HEK293 (cell line): ENCODE measurements at regions not wholly inside any gene's neighbourhood (a gene's known extent, or its start where the extent isn't known, plus 50 kb on each side); places are given as distances from the start of the nearest gene placed in this dataset.
"Not testable (repeated sequence)": the region's sequence is repeated elsewhere in the genome, so short reads cannot be mapped to it uniquely, and the experiment has no call there.

Experiments used
- CTCF ChIA-PET: fragments of 350-600 bp; formaldehyde crosslinking; extraction: SDS; loops from one replicate; lab custom pipeline; 2021; ENCODE audit warnings: antibody characterized with exemption; lab: Yijun Ruan, JAX
- POLR2A ChIA-PET: fragments of 300-600 bp; formaldehyde crosslinking; extraction: SDS; loops from one replicate; lab custom pipeline; 2020; ENCODE audit warnings: antibody characterized with exemption, inconsistent platforms; lab: Yijun Ruan, JAX
- H3K27ac ChIP-seq: fragments of 200-500 bp; sonication (Bioruptor generic); 2 replicates; pipeline ENCODE4 v1.5.1; 2014; ENCODE audit warnings: low read depth, low read length, control low read depth, inconsistent platforms; ENCODE audit errors: extremely low read depth
- H3K36me3 ChIP-seq, 2 experiments: fragments of 200-500 bp in 1 of 2; sonication (Bioruptor generic) in 1 of 2; 1 replicate in 1 of 2; 2 replicates in 1 of 2; pipeline ENCODE4 v1.5.1; 2014 to 2017; ENCODE audit warnings: inconsistent platforms in 2 of 2, low read length in 2 of 2; ENCODE audit not compliant: control insufficient read depth in 2 of 2, insufficient read depth in 1 of 2
- H3K4me1 ChIP-seq: fragments of 200-500 bp; sonication (Bioruptor generic); 2 replicates; pipeline ENCODE4 v1.5.1; 2014; ENCODE audit warnings: mild to moderate bottlenecking, low read length, inconsistent platforms; ENCODE audit not compliant: control insufficient read depth, insufficient read depth
- H3K4me3 ChIP-seq: 2 replicates; pipeline ENCODE4 v1.5.1; 2011; ENCODE audit warnings: low read depth, mild to moderate bottlenecking, control low read depth, low read length, moderate library complexity
- H3K9me3 ChIP-seq: fragments of 200-500 bp; sonication (Bioruptor generic); 2 replicates; pipeline ENCODE4 v1.5.1; 2014; ENCODE audit warnings: low read depth, low read length, inconsistent platforms; ENCODE audit not compliant: control insufficient read depth, insufficient read depth
- GLI2 ChIP-seq: fragments of 450-650 bp; formaldehyde crosslinking; IDR thresholded peaks from 2 replicates; pipeline ENCODE4; 2017; ENCODE audit warnings: missing biosample characterization, missing genetic modification characterization, low read depth, borderline replicate concordance
- PRDM1 ChIP-seq: fragments of 450-650 bp; formaldehyde crosslinking; IDR thresholded peaks from 2 replicates; pipeline ENCODE4; 2016; ENCODE audit warnings: missing biosample characterization, missing genetic modification characterization
- YY2 ChIP-seq: fragments of 450-650 bp; formaldehyde crosslinking; IDR thresholded peaks from 2 replicates; pipeline ENCODE4 v1.5.1; 2016; ENCODE audit warnings: missing biosample characterization, missing genetic modification characterization
- ZNF202 ChIP-seq: fragments of 450-650 bp; formaldehyde crosslinking; IDR thresholded peaks from 2 replicates; pipeline ENCODE4 v1.5.1; 2016; ENCODE audit warnings: missing biosample characterization, missing genetic modification characterization, borderline replicate concordance
- ZNF529 ChIP-seq: fragments of 450-650 bp; formaldehyde crosslinking; IDR thresholded peaks from 2 replicates; pipeline ENCODE4 v1.5.1; 2017; ENCODE audit warnings: missing genetic modification characterization, missing biosample characterization; ENCODE audit not compliant: insufficient replicate concordance
- ZNF610 ChIP-seq: fragments of 450-650 bp; formaldehyde crosslinking; IDR thresholded peaks from 2 replicates; pipeline ENCODE4 v1.5.1; 2016; ENCODE audit warnings: missing biosample characterization, missing genetic modification characterization, borderline replicate concordance
- ZNF701 ChIP-seq: fragments of 450-650 bp; formaldehyde crosslinking; IDR thresholded peaks from 2 replicates; pipeline ENCODE4 v1.5.1; 2016; ENCODE audit warnings: missing biosample characterization, missing genetic modification characterization
- ZNF837 ChIP-seq: fragments of 450-650 bp; formaldehyde crosslinking; IDR thresholded peaks from 2 replicates; pipeline ENCODE4 v1.5.1; 2016; ENCODE audit warnings: missing biosample characterization, missing genetic modification characterization
- TF ChIP-seq, protein P1 (sequence below): fragments of 450-650 bp; formaldehyde crosslinking; IDR thresholded peaks from 2 replicates; pipeline ENCODE4 v1.5.1; 2016; ENCODE audit warnings: missing biosample characterization, missing genetic modification characterization
- TF ChIP-seq, protein P2 (sequence below): fragments of 450-650 bp; formaldehyde crosslinking; IDR thresholded peaks from 2 replicates; pipeline ENCODE4 v1.5.1; 2016; ENCODE audit warnings: missing biosample characterization, missing genetic modification characterization
- TF ChIP-seq, protein P3 (sequence below): fragments of 450-650 bp; IDR thresholded peaks from 2 replicates; pipeline ENCODE4 v1.5.1; 2018; ENCODE audit warnings: missing biosample characterization, mild to moderate bottlenecking, missing genetic modification characterization
- TF ChIP-seq, protein P4 (sequence below): IDR thresholded peaks from 2 replicates; pipeline ENCODE4 v1.6.1; 2011; ENCODE audit warnings: mild to moderate bottlenecking, low read depth, low read length, borderline replicate concordance
- TF ChIP-seq, protein P5 (sequence below): fragments of 450-650 bp; formaldehyde crosslinking; conservative IDR thresholded peaks from 2 replicates; pipeline ENCODE4 v1.5.1; 2016; ENCODE audit warnings: low read depth, missing biosample characterization, missing genetic modification characterization
- TF ChIP-seq, protein P6 (sequence below): fragments of 450-650 bp; formaldehyde crosslinking; IDR thresholded peaks from 2 replicates; pipeline ENCODE4; 2016; ENCODE audit warnings: missing biosample characterization, missing genetic modification characterization

DNA sequence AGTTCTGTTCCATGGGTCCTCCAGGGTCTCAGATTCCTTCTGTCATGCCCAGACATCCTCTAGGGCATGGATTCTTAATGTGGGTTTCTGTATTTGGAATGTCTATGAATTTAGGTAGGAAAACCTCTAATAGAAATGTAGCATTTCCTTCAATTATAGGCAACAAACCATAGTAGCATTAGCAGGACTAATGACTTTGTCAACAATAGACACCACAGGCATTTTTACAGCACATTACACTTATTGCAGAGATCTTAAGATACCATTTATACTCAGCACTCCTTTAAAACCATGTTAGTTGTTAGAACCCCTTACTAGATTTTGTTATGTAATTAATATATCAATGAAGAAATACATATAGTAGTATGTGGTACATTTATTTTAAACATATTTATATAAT is 77.8 kb upstream of the TBC1D5 start:
- H3K27ac ChIP-seq = no peak overlapping the region
- no peak overlapping the region for H3K4me3 ChIP-seq
- H3K9me3 ChIP-seq = no peaks in the 10 kb centered on the region
- POLR2A ChIA-PET = no interaction called here
- TF ChIP-seq, protein P1, sequence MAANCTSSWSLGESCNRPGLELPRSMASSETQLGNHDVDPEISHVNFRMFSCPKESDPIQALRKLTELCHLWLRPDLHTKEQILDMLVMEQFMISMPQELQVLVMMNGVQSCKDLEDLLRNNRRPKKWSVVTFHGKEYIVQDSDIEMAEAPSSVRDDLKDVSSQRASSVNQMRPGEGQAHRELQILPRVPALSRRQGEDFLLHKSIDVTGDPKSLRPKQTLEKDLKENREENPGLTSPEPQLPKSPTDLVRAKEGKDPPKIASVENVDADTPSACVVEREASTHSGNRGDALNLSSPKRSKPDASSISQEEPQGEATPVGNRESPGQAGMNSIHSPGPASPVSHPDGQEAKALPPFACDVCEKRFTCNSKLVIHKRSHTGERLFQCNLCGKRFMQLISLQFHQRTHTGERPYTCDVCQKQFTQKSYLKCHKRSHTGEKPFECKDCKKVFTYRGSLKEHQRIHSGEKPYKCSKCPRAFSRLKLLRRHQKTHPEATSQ (tag by site-specific recombination) = no peak
- TF ChIP-seq YY2 (tag by site-specific recombination) (no peak), ZNF529 (tag by site-specific recombination) (no peak), ZNF701 (tag by site-specific recombination) (no peak), PRDM1 (tag by site-specific recombination) (no peak), GLI2 (tag by site-specific recombination) (no peak), ZNF837 (tag by site-specific recombination) (no peak), ZNF202 (no peak), ZNF610 (no peak)
- TF ChIP-seq, protein P2, sequence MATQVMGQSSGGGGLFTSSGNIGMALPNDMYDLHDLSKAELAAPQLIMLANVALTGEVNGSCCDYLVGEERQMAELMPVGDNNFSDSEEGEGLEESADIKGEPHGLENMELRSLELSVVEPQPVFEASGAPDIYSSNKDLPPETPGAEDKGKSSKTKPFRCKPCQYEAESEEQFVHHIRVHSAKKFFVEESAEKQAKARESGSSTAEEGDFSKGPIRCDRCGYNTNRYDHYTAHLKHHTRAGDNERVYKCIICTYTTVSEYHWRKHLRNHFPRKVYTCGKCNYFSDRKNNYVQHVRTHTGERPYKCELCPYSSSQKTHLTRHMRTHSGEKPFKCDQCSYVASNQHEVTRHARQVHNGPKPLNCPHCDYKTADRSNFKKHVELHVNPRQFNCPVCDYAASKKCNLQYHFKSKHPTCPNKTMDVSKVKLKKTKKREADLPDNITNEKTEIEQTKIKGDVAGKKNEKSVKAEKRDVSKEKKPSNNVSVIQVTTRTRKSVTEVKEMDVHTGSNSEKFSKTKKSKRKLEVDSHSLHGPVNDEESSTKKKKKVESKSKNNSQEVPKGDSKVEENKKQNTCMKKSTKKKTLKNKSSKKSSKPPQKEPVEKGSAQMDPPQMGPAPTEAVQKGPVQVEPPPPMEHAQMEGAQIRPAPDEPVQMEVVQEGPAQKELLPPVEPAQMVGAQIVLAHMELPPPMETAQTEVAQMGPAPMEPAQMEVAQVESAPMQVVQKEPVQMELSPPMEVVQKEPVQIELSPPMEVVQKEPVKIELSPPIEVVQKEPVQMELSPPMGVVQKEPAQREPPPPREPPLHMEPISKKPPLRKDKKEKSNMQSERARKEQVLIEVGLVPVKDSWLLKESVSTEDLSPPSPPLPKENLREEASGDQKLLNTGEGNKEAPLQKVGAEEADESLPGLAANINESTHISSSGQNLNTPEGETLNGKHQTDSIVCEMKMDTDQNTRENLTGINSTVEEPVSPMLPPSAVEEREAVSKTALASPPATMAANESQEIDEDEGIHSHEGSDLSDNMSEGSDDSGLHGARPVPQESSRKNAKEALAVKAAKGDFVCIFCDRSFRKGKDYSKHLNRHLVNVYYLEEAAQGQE = no peak
- TF ChIP-seq, protein P3, sequence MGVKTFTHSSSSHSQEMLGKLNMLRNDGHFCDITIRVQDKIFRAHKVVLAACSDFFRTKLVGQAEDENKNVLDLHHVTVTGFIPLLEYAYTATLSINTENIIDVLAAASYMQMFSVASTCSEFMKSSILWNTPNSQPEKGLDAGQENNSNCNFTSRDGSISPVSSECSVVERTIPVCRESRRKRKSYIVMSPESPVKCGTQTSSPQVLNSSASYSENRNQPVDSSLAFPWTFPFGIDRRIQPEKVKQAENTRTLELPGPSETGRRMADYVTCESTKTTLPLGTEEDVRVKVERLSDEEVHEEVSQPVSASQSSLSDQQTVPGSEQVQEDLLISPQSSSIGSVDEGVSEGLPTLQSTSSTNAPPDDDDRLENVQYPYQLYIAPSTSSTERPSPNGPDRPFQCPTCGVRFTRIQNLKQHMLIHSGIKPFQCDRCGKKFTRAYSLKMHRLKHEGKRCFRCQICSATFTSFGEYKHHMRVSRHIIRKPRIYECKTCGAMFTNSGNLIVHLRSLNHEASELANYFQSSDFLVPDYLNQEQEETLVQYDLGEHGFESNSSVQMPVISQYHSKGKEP = no peak
- TF ChIP-seq, protein P4, sequence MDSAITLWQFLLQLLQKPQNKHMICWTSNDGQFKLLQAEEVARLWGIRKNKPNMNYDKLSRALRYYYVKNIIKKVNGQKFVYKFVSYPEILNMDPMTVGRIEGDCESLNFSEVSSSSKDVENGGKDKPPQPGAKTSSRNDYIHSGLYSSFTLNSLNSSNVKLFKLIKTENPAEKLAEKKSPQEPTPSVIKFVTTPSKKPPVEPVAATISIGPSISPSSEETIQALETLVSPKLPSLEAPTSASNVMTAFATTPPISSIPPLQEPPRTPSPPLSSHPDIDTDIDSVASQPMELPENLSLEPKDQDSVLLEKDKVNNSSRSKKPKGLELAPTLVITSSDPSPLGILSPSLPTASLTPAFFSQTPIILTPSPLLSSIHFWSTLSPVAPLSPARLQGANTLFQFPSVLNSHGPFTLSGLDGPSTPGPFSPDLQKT = no peak
- TF ChIP-seq, protein P5, sequence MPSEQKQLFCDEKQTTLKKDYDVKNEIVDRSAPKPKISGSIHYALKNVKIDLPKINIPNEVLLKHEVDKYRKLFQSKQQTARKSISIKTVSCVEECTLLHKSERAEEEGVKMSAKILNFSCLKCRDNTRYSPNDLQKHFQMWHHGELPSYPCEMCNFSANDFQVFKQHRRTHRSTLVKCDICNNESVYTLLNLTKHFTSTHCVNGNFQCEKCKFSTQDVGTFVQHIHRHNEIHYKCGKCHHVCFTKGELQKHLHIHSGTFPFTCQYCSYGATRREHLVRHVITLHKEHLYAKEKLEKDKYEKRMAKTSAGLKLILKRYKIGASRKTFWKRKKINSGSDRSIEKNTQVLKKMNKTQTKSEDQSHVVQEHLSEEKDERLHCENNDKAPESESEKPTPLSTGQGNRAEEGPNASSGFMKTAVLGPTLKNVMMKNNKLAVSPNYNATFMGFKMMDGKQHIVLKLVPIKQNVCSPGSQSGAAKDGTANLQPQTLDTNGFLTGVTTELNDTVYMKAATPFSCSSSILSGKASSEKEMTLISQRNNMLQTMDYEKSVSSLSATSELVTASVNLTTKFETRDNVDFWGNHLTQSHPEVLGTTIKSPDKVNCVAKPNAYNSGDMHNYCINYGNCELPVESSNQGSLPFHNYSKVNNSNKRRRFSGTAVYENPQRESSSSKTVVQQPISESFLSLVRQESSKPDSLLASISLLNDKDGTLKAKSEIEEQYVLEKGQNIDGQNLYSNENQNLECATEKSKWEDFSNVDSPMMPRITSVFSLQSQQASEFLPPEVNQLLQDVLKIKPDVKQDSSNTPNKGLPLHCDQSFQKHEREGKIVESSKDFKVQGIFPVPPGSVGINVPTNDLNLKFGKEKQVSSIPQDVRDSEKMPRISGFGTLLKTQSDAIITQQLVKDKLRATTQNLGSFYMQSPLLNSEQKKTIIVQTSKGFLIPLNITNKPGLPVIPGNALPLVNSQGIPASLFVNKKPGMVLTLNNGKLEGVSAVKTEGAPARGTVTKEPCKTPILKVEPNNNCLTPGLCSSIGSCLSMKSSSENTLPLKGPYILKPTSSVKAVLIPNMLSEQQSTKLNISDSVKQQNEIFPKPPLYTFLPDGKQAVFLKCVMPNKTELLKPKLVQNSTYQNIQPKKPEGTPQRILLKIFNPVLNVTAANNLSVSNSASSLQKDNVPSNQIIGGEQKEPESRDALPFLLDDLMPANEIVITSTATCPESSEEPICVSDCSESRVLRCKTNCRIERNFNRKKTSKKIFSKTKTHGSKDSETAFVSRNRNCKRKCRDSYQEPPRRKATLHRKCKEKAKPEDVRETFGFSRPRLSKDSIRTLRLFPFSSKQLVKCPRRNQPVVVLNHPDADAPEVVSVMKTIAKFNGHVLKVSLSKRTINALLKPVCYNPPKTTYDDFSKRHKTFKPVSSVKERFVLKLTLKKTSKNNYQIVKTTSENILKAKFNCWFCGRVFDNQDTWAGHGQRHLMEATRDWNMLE (tag by site-specific recombination) = no peak
- TF ChIP-seq, protein P6, sequence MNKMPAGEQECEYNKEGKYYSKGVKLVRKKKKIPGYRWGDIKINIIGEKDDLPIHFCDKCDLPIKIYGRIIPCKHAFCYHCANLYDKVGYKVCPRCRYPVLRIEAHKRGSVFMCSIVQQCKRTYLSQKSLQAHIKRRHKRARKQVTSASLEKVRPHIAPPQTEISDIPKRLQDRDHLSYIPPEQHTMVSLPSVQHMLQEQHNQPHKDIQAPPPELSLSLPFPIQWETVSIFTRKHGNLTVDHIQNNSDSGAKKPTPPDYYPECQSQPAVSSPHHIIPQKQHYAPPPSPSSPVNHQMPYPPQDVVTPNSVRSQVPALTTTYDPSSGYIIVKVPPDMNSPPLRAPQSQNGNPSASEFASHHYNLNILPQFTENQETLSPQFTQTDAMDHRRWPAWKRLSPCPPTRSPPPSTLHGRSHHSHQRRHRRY (tag by site-specific recombination) = no peak
- TF ChIP-seq, all 188 proteins: peak for 0
- Histone ChIP-seq H3K36me3 (no peaks in the 10 kb centered on the region), H3K4me1 (no peaks in the 10 kb centered on the region)
- CTCF ChIA-PET = interaction anchor here (0.8 kb wide), 1 partner anchor 21 kb away, joined by 10 read pairs; no protein-coding TSS in a partner anchor

DNA sequence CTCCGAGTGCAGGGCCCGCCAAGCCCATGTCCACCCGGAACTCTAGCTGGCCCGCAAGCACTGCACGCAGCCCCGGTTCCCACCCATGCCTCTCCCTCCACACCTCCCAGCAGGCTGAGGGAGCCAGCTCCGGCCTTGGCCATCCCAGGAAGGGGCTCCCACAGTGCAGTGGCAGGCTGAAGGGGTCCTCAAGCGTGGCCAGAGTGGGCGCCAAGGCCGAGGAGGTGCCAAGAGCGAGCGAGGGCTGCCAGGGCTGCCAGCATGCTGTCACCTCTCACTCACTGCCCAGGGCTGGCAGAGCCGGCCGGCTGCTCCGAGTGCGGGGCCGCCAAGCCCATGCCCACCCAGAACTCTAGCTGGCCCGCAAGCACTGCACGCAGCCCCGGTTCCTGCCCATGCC is 75.5 kb upstream of the TBC1D5 start:
- H3K36me3 ChIP-seq, H3K9me3 ChIP-seq, H3K4me3 ChIP-seq, CTCF ChIA-PET, POLR2A ChIA-PET, H3K4me1 ChIP-seq, H3K27ac ChIP-seq: not testable (repeated sequence)
